ENCODE measurements at regions not wholly inside any gene's neighbourhood (a gene's known extent, or its start where the extent isn't known, plus 50 kb on each side); places are given as distances from the start of the nearest gene placed in this dataset.

- DNase-seq (ENCODE audit: low spot score), result no peak
These were observed 255.8 kb downstream of the CYP26B1 start for GRCh38 chr2:71891719-71892422.

GRCh38 chr2:71891155-71891554 lies 256.5 kb downstream of the CYP26B1 start:
- DNase-seq (ENCODE audit: low spot score), result no peak

- peak; percentile 87 for DNase-seq (ENCODE audit: low spot score)
These were observed 257.6 kb downstream of the CYP26B1 start for GRCh38 chr2:71889759-71890684.

- no peak for DNase-seq (ENCODE audit: low spot score)
These were observed 258.8 kb downstream of the CYP26B1 start for GRCh38 chr2:71888751-71889445.

- no peak for DNase-seq (ENCODE audit: low spot score)
These were observed 260.5 kb downstream of the CYP26B1 start for GRCh38 chr2:71887196-71887595.

- no peak for DNase-seq (ENCODE audit: low spot score)
These were observed 261.4 kb downstream of the CYP26B1 start for GRCh38 chr2:71886241-71886640.

GRCh38 chr2:71884303-71885042 lies 263.2 kb downstream of the CYP26B1 start:
- DNase-seq (ENCODE audit: low spot score), result no peak

- DNase-seq (ENCODE audit: low spot score), result peak; percentile 94
These were observed 264.7 kb downstream of the CYP26B1 start for GRCh38 chr2:71882949-71883472.

GRCh38 chr2:71882236-71882946 lies 265.3 kb downstream of the CYP26B1 start:
- no peak for DNase-seq (ENCODE audit: low spot score)

- DNase-seq (ENCODE audit: low spot score), result peak; percentile 86
These were observed 266.6 kb downstream of the CYP26B1 start for GRCh38 chr2:71880846-71881610.

GRCh38 chr2:71880287-71880686 lies 267.4 kb downstream of the CYP26B1 start:
- no peak for DNase-seq (ENCODE audit: low spot score)

GRCh38 chr2:71879509-71880184 lies 268.0 kb downstream of the CYP26B1 start:
- DNase-seq (ENCODE audit: low spot score), result no peak

GRCh38 chr2:71878626-71879508 lies 268.8 kb downstream of the CYP26B1 start:
- no peak for DNase-seq (ENCODE audit: low spot score)

- no peak for DNase-seq (ENCODE audit: low spot score)
These were observed 270.0 kb downstream of the CYP26B1 start for GRCh38 chr2:71877636-71878035.

GRCh38 chr2:71876542-71877451 lies 270.9 kb downstream of the CYP26B1 start:
- DNase-seq (ENCODE audit: low spot score), result no peak

GRCh38 chr2:71872466-71873051 lies 275.1 kb downstream of the CYP26B1 start:
- DNase-seq (ENCODE audit: low spot score), result no peak

GRCh38 chr2:71865391-71865965 lies 282.2 kb downstream of the CYP26B1 start:
- DNase-seq (ENCODE audit: low spot score), result no peak

Measured in GM03348 (cell line).